Adrenal gland (tissue), 9 donors: ENCODE measurements at regions not wholly inside any gene's neighbourhood (a gene's known extent, or its start where the extent isn't known, plus 50 kb on each side); places are given as distances from the start of the nearest gene placed in this dataset.

Experiments used
- DNase-seq, 7 donors: peaks; one replicate each; pipeline ENCODE4 v3.0.0-alpha.2; 2019 to 2020
- H3K27ac ChIP-seq, 5 donors: fragments of 200-600 bp; sonication (generic) in 4 of 5; 1 replicate in 3 of 5; 2 replicates in 2 of 5; pipeline versions ENCODE4 v1.5.1 to v1.8.0; 2016 to 2020; ENCODE audit warnings: mild to moderate bottlenecking in 1 of 5
- H3K27me3 ChIP-seq: fragments of 200-600 bp; 2 replicates; pipeline ENCODE4 v1.8.0; 2021
- H3K36me3 ChIP-seq, 2 donors: fragments of 200-600 bp; replicated peaks in 1 of 2; 1 replicate in 1 of 2; 2 replicates in 1 of 2; pipeline versions ENCODE4 v1.5.1 to v1.8.0; 2018 to 2022
- H3K4me1 ChIP-seq, 2 donors: fragments of 200-600 bp; replicated peaks in 1 of 2; 1 replicate in 1 of 2; 2 replicates in 1 of 2; pipeline versions ENCODE4 v1.5.1 to v1.8.0; 2018 to 2021
- H3K4me3 ChIP-seq, 4 donors: fragments of 200-600 bp; sonication (generic) in 3 of 4; one replicate each; pipeline ENCODE4 v1.5.1; 2016 to 2018
- H3K9me3 ChIP-seq, 3 donors: fragments of 200-600 bp; sonication (generic) in 1 of 3; replicated peaks in 1 of 3; 1 replicate in 2 of 3; 2 replicates in 1 of 3; pipeline versions ENCODE4 v1.5.1 to v1.8.0; 2016 to 2021
- POLR2A ChIP-seq, 2 donors: fragments of 450-650 bp; IDR thresholded peaks; one replicate each; pipeline ENCODE4 v1.6.1; 2017; ENCODE audit warnings: antibody characterized with exemption in 2 of 2, mild to moderate bottlenecking in 2 of 2, moderate library complexity in 1 of 2
- WGBS, 4 donors: extraction: QIAGEN DNeasy Blood & Tissue Kit in 2 of 4; methylation state at CpG; one replicate each; pipeline versions ENCODE4 v1.1.5 to v1.1.7; 2013 to 2017; 5-methylcytosine and 5-hydroxymethylcytosine counted together
- intact Hi-C, 2 donors: fragments of 100-400 bp; cut with DNase I; formaldehyde crosslinking; loops; one replicate each; pipeline versions ENCODE4 v1.14.1 to v1.15.0; 2022 to 2023
- TF ChIP-seq, protein P1 (sequence below), 6 experiments: fragments of 450-650 bp in 4 of 6; fragments of 200-600 bp in 2 of 6; sonication (generic) in 1 of 6; IDR thresholded peaks; 1 replicate in 5 of 6; 2 replicates in 1 of 6; pipeline versions ENCODE4 v1.5.1 to v1.8.0; 2016 to 2021; ENCODE audit warnings: antibody characterized with exemption in 6 of 6, mild to moderate bottlenecking in 2 of 6, moderate library complexity in 1 of 6
- donor health status: healthy with polysubstance abuse.
- donor health status: Bipolar disorder and iron deficiency.
- donor health status: DM: yes; HTN: yes; CAD: no.
- donor health status: DM: no; HTN: no; CAD: no.
- donor health status: DM: no; HTN: no; CAD: no.

DNA sequence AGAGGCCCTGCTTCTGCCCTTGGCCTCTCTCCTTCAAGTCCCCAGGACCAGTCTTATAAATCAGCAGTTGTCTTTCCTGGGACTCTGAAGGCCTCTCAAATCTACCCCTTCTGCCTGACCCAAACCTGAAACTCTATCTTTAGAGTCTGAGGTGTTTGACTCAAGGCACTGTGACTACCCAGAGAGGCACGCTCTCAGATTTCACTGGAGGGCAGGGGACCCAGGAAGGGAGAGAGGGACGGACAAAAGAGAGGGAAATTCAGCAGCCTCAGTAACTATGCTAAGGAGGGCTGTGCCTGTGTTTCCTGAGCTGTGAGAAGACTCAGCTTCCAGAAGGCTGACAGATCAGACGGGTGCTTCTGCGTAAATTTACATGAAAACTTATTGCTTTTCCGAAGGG lies 217.8 kb downstream of the HAUS1 start:
- Histone ChIP-seq H3K27ac (no peak overlapping the region), H3K36me3 (no peaks in the 10 kb centered on the region), H3K4me1 (no peaks in the 10 kb centered on the region), H3K4me3 (no peak overlapping the region), H3K9me3 (no peaks in the 10 kb centered on the region), H3K27me3 (no peaks in the 10 kb centered on the region)
- no peak for TF ChIP-seq POLR2A (IDR thresholded peaks at IDR 0.05)
- TF ChIP-seq, protein P1, sequence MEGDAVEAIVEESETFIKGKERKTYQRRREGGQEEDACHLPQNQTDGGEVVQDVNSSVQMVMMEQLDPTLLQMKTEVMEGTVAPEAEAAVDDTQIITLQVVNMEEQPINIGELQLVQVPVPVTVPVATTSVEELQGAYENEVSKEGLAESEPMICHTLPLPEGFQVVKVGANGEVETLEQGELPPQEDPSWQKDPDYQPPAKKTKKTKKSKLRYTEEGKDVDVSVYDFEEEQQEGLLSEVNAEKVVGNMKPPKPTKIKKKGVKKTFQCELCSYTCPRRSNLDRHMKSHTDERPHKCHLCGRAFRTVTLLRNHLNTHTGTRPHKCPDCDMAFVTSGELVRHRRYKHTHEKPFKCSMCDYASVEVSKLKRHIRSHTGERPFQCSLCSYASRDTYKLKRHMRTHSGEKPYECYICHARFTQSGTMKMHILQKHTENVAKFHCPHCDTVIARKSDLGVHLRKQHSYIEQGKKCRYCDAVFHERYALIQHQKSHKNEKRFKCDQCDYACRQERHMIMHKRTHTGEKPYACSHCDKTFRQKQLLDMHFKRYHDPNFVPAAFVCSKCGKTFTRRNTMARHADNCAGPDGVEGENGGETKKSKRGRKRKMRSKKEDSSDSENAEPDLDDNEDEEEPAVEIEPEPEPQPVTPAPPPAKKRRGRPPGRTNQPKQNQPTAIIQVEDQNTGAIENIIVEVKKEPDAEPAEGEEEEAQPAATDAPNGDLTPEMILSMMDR (IDR thresholded peaks at IDR 0.05), result no peak
- WGBS, 4 donors, result 78 to 87% (median 82%) methylated on average over 5 of the region's 5 CpGs
- intact Hi-C loops, result no loop called here
- no peak for DNase-seq

DNA sequence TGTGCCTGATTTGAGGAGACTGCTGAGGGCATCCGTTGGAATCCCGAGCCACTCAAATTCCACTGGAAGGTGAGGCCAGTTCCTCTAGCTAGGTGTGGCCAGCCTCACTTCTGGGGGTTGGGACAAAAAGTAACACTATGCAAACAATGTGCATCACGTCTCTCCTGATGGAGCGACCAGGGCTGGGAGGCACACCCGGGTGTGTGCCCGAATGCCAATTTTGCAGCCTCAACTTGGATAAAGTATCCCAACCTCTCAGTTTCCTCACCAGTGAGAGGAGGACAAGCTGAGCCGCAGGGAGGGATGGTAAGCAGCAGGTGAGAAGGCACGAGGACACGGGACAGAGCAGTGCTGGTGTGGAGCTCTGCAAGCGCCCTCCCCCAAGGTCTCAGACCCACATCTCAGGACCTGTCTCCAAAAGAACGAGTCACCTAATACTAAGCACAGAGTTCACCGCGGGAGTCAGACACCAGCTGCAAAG lies 218.3 kb downstream of the HAUS1 start:
- no peaks in the 10 kb centered on the region for H3K36me3 ChIP-seq
- WGBS, 4 donors, result 66 to 81% (median 77%) methylated on average over 9 to 13 of the region's 13 CpGs
- TF ChIP-seq, protein P1 (IDR thresholded peaks at IDR 0.05), result no peak
- no peak for TF ChIP-seq POLR2A (IDR thresholded peaks at IDR 0.05)
- no peaks in the 10 kb centered on the region for H3K4me1 ChIP-seq
- intact Hi-C loops, result no loop called here
- H3K4me3 ChIP-seq, result no peak overlapping the region
- no peak overlapping the region for H3K27ac ChIP-seq
- no peak for DNase-seq
- no peaks in the 10 kb centered on the region for H3K9me3 ChIP-seq
- no peaks in the 10 kb centered on the region for H3K27me3 ChIP-seq

DNA sequence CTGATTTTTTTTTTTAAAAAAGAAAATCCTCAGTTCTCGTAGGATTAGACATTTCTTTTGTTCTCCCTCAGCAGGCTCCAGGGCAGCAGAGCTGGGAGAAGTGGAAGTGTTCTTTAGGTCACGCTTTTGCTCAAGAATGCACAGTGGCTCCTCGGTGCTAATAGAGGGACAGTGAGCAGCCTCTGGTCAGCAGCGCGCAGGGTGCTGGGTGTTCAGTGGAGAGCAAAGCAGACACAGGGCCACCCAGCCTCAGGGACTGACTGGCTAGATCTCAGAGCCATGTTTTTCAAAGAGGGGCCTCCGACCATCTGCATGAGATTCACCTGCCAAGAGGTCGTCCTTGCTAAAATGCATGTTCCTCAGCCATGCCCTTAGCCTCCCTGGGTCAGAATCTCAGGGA lies 218.8 kb downstream of the HAUS1 start:
- intact Hi-C loops, result no loop called here
- Histone ChIP-seq H3K9me3 (no peaks in the 10 kb centered on the region), H3K4me1 (no peaks in the 10 kb centered on the region), H3K27ac (no peak overlapping the region), H3K4me3 (no peak overlapping the region), H3K27me3 (no peaks in the 10 kb centered on the region), H3K36me3 (no peaks in the 10 kb centered on the region)
- DNase-seq, result no peak
- WGBS, 4 donors, result 79 to 87% (median 86%) methylated on average over 7 of the region's 7 CpGs
- TF ChIP-seq, protein P1 (IDR thresholded peaks at IDR 0.05), result no peak
- TF ChIP-seq POLR2A (IDR thresholded peaks at IDR 0.05), result no peak

DNA sequence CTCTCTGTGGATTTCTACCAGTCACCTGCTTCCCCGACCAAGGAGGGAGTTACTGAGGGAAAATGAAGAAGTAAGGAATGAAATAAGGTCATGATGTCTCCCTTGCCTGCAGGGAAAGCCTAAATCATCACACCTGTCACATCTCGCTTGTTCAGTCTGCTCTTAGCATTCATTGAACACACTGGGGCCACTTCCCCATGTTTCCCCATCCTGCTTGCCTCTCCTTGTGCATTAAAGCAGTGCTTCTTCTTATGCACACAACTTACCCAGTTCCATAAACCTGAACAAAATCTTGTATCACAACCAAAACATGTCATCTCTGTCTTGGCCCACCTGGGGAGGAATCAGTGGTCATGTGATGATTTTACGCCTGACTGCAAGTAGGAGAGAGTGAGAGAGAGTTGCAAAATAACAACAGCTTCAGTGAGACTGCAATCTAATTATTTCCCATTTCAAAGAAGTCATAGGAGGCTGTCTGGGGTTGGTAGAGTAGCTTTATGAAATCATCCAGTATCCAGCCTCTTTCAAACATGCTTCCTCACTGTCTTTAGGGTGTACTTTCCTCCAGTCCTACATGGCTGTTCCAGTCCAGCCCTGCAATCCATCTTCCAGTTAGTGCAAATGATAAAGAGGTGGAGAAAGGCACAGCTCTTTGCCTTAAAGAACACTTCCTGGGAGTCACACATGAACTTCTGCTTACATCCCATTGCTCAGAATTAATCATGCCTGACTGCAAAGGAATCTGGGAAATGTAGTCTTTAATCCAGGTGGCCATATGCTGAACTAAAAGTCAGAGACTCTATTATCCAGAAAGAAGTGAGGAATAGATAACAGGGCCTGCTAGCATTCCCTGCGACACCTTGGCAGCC lies 220.1 kb downstream of the HAUS1 start:
- H3K4me3 ChIP-seq, result no peak overlapping the region
- H3K27me3 ChIP-seq, result no peaks in the 10 kb centered on the region
- H3K4me1 ChIP-seq, result no peaks in the 10 kb centered on the region
- WGBS, 4 donors, result 74 to 83% (median 79%) methylated on average over 4 of the region's 4 CpGs
- intact Hi-C loops, result no loop called here
- H3K9me3 ChIP-seq, result no peaks in the 10 kb centered on the region
- H3K27ac ChIP-seq, result no peak overlapping the region
- H3K36me3 ChIP-seq, result no peaks in the 10 kb centered on the region
- DNase-seq, result no peak
- TF ChIP-seq, protein P1 (IDR thresholded peaks at IDR 0.05), result no peak
- TF ChIP-seq POLR2A (IDR thresholded peaks at IDR 0.05), result no peak
